ENCODE measurements at regions not wholly inside any gene's neighbourhood (a gene's known extent, or its start where the extent isn't known, plus 50 kb on each side); places are given as distances from the start of the nearest gene placed in this dataset.
"Not testable (repeated sequence)": the region's sequence is repeated elsewhere in the genome, so short reads cannot be mapped to it uniquely, and the experiment has no call there.

DNA sequence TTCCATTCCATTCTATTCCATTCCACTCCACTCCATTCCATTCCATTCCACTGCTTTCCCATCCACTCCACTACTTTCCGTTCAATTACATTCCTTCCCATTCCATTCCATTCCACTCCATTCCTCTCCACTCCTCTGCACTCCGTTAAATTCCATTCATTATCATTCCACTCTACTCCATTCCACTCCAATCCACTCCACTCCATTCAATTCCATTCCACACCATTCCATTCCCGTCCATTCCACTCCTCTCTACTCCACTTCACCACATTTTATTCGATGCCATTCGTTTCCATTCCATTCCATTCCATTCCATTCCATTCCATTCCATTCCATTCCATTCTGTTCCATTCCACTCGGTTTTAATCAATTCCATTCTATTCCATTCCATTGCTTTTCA is 2571.5 kb upstream of the TPTE start:
- TF ChIP-seq, protein P1, sequence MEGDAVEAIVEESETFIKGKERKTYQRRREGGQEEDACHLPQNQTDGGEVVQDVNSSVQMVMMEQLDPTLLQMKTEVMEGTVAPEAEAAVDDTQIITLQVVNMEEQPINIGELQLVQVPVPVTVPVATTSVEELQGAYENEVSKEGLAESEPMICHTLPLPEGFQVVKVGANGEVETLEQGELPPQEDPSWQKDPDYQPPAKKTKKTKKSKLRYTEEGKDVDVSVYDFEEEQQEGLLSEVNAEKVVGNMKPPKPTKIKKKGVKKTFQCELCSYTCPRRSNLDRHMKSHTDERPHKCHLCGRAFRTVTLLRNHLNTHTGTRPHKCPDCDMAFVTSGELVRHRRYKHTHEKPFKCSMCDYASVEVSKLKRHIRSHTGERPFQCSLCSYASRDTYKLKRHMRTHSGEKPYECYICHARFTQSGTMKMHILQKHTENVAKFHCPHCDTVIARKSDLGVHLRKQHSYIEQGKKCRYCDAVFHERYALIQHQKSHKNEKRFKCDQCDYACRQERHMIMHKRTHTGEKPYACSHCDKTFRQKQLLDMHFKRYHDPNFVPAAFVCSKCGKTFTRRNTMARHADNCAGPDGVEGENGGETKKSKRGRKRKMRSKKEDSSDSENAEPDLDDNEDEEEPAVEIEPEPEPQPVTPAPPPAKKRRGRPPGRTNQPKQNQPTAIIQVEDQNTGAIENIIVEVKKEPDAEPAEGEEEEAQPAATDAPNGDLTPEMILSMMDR (IDR thresholded peaks at IDR 0.05) = peak; percentile 33
- DNase-seq; H3K4me1 Mint-ChIP-seq; H3K27me3 ChIP-seq (replicated peaks in 1 of 4; ENCODE audit: control extremely low read depth in 1 of 4, control insufficient read depth in 3 of 4, insufficient read depth in 4 of 4, low read length in 3 of 4); H3K79me2 ChIP-seq (ENCODE audit: control insufficient read depth, insufficient read depth, low read length); H3K27me3 Mint-ChIP-seq; H3K4me2 ChIP-seq (replicated peaks; ENCODE audit: low read depth, low read length, poor library complexity, severe bottlenecking); H3K27ac Mint-ChIP-seq; H3K4me1 ChIP-seq (ENCODE audit: control insufficient read depth in 2 of 2, insufficient read depth in 2 of 2, low read length in 2 of 2); intact Hi-C loops (cut with micrococcal nuclease); POLR2A ChIA-PET; H4K20me1 ChIP-seq (ENCODE audit: control insufficient read depth, insufficient read depth, low read length, poor library complexity, severe bottlenecking); H3K4me3 Mint-ChIP-seq; ATAC-seq (ENCODE audit: low read depth); H3K27ac ChIP-seq (ENCODE audit: low read length in 2 of 2); H3K9ac ChIP-seq (ENCODE audit: low read length); H3K4me3 ChIP-seq (ENCODE audit: control extremely low read depth in 1 of 5, extremely low read depth in 1 of 5, insufficient read depth in 1 of 5, low read depth in 2 of 5, low read length in 4 of 5); CTCF ChIA-PET; H3K36me3 ChIP-seq (replicated peaks in 1 of 2; ENCODE audit: control extremely low read depth in 1 of 2, control insufficient read depth in 1 of 2, extremely low read depth in 1 of 2, insufficient read depth in 2 of 2, low read length in 1 of 2); H2AFZ ChIP-seq (ENCODE audit: insufficient read depth, low read depth, low read length, poor library complexity, severe bottlenecking): not testable (repeated sequence)
- H3K9me3 Mint-ChIP-seq (ENCODE audit: insufficient read depth) = peaks cover 87% of the 10 kb centered on the region
- peaks cover 29 to 100% (median 88%) of the 10 kb centered on the region in 3 donors for H3K9me3 ChIP-seq (ENCODE audit: control extremely low read depth in 1 of 3, control insufficient read depth in 2 of 3, insufficient read depth in 1 of 3, low read length in 2 of 3)
- 54% methylated on average over 6 of the region's 6 CpGs for WGBS (ENCODE audit: insufficient coverage)

- no peaks in the 10 kb centered on the region for H3K27me3 Mint-ChIP-seq
Observed at GRCh38 chr21:7951854-7952519, 2569.4 kb upstream of the TPTE start.

More at GRCh38 chr21:7951854-7952519, 2569.4 kb upstream of the TPTE start:
- Mint-ChIP-seq H3K27ac (no peak overlapping the region), H3K4me3 (no peak overlapping the region), H3K9me3 (ENCODE audit: insufficient read depth) (peaks cover 86% of the 10 kb centered on the region), H3K4me1 (no peaks in the 10 kb centered on the region)
- H3K79me2 ChIP-seq (ENCODE audit: control insufficient read depth, insufficient read depth, low read length) = no peaks in the 10 kb centered on the region
- no peaks in the 10 kb centered on the region for H4K20me1 ChIP-seq (ENCODE audit: control insufficient read depth, insufficient read depth, low read length, poor library complexity, severe bottlenecking)
- POLR2A ChIA-PET = no interaction called here
- H3K4me3 ChIP-seq (ENCODE audit: control extremely low read depth in 1 of 5, extremely low read depth in 1 of 5, insufficient read depth in 1 of 5, low read depth in 2 of 5, low read length in 4 of 5) = no peak overlapping the region
- intact Hi-C loops (cut with micrococcal nuclease) = no loop called here
- CTCF ChIA-PET = no interaction called here
- H3K4me2 ChIP-seq (replicated peaks; ENCODE audit: low read depth, low read length, poor library complexity, severe bottlenecking) = no peak overlapping the region
- no peak overlapping the region for H2AFZ ChIP-seq (ENCODE audit: insufficient read depth, low read depth, low read length, poor library complexity, severe bottlenecking)
- no peaks in the 10 kb centered on the region for H3K36me3 ChIP-seq (replicated peaks in 1 of 2; ENCODE audit: control extremely low read depth in 1 of 2, control insufficient read depth in 1 of 2, extremely low read depth in 1 of 2, insufficient read depth in 2 of 2, low read length in 1 of 2)
- WGBS (ENCODE audit: insufficient coverage) = 62% methylated on average over 14 of the region's 14 CpGs
- no peaks in the 10 kb centered on the region for H3K27me3 ChIP-seq (replicated peaks in 1 of 4; ENCODE audit: control extremely low read depth in 1 of 4, control insufficient read depth in 3 of 4, insufficient read depth in 4 of 4, low read length in 3 of 4)
- TF ChIP-seq EZH2 (IDR thresholded peaks at IDR 0.05; ENCODE audit: borderline replicate concordance, insufficient read depth, low read depth, low read length, poor library complexity, severe bottlenecking) = no peak
- TF ChIP-seq, protein P1 (IDR thresholded peaks at IDR 0.05) = no peak
- no peak overlapping the region for H3K9ac ChIP-seq (ENCODE audit: low read length)
- H3K4me1 ChIP-seq (ENCODE audit: control insufficient read depth in 2 of 2, insufficient read depth in 2 of 2, low read length in 2 of 2) = no peaks in the 10 kb centered on the region
- no peak overlapping the region for H3K27ac ChIP-seq (ENCODE audit: low read length in 2 of 2)
- no peak for DNase-seq
- H3K9me3 ChIP-seq (ENCODE audit: control extremely low read depth in 1 of 3, control insufficient read depth in 2 of 3, insufficient read depth in 1 of 3, low read length in 2 of 3) = peaks cover 28 to 100% (median 93%) of the 10 kb centered on the region in 3 donors
- no peak for ATAC-seq (ENCODE audit: low read depth)

All from B cell (primary cell).